ENCODE measurements at regions not wholly inside any gene's neighbourhood (a gene's known extent, or its start where the extent isn't known, plus 50 kb on each side); places are given as distances from the start of the nearest gene placed in this dataset.

- TF ChIP-seq POLR2A (IDR thresholded peaks at IDR 0.05): no peak
- no peak for TF ChIP-seq CTCF (IDR thresholded peaks at IDR 0.05)
These were observed 108.9 kb upstream of the GUCA2B start for GRCh38 chr1:42044346-42044745.
